ENCODE measurements at regions not wholly inside any gene's neighbourhood (a gene's known extent, or its start where the extent isn't known, plus 50 kb on each side); places are given as distances from the start of the nearest gene placed in this dataset.
"Not testable (repeated sequence)": the region's sequence is repeated elsewhere in the genome, so short reads cannot be mapped to it uniquely, and the experiment has no call there.

- DNase-seq (ENCODE audit: low spot score): no peak
These were observed 251.0 kb upstream of the HDAC4 start for GRCh38 chr2:239651859-239652258.

- DNase-seq (ENCODE audit: low spot score): no peak
These were observed 249.9 kb upstream of the HDAC4 start for GRCh38 chr2:239650674-239651073.

- no peak for DNase-seq (ENCODE audit: low spot score)
These were observed 248.5 kb upstream of the HDAC4 start for GRCh38 chr2:239649309-239649708.

GRCh38 chr2:239648607-239649006 is 247.8 kb upstream of the HDAC4 start:
- no peak for DNase-seq (ENCODE audit: low spot score)

DNA sequence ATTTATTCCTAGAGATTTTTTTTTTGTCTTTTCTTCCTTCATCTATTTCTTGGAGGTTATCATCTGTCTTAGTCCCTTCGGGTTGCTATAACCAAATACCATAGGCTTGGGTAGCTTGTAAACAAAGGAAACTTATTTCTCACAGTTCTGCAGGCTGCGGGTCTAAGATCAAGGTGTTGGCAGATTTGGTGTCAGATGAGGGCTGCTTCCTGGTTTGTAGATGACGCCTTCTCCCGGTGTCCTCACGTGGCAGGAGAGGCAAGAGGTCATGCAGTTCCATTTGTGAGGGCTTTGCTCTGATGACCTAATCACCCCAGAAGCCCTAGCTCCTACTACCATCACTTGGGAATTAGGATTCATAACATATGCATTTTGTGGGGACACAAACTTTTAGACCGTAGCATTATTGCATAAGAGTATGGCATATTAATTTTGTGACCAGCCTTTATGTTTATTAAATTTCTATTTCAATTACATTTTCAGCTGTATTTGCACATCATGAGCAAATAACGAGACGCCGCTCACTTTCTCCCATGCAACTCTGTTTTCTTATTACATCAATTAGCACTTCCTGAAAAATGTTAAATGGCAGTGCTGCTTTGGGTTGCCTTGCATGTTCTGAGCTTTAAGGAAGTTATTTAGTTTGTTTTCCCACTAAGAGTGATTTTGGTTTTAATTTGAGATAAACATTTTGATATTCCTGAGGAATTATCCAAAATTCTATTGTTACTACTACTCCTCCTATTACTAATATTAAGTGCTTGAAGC is 246.4 kb upstream of the HDAC4 start:
- no peak for DNase-seq (ENCODE audit: low spot score)

GRCh38 chr2:239646184-239646583 is 245.4 kb upstream of the HDAC4 start:
- no peak for DNase-seq (ENCODE audit: low spot score)

GRCh38 chr2:239644594-239644993 is 243.8 kb upstream of the HDAC4 start:
- DNase-seq (ENCODE audit: low spot score): not testable (repeated sequence)

DNA sequence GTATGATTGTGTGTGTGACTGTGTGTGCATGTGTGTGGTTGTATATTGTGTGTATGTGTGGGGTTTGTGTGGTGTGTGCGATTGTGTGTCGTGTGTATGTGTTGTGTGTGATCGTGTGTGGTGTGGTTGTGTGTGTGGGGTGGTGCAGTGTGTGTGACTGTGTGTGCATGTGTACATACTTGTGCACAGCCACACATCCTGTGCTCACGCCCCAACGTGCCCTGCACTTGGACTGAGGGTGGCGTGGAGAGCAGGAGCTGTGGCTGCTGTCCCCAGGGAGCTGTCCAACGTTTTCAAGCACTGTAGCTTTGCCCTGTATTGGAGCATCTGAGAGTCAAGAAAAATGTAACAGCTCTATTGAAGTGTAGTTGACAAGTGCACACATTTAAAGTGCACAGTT is 243.2 kb upstream of the HDAC4 start:
- no peak for DNase-seq (ENCODE audit: low spot score)

DNA sequence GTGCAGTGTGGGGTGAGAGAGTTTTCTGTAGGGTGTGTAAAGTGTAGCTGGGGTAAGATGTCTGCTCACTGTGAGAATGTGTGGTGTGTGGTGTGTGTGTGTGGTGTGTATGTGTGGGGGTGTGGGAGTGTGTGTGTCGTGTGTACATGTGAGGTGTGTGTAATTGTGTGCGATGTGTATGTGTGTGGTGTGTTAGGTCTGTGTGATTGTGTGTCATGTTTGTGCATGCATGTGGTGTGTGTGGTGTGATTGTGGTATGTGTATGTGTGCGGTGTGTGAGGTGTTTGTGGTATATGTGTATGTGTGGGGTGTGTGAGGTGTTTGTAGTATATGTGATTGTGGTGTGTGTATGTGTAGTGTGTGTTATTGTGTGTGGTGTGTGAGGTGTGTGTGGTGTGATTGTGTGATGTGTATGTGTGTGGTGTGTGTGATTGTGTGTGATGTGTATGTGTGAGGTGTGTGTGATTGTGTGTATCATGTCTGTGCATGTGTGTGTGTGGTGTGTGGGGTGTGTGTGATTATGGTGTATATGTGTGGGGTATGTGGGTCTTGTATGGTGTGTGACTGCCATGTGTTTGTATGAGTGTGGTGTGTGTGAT is 241.7 kb upstream of the HDAC4 start:
- no peak for DNase-seq (ENCODE audit: low spot score)

DNA sequence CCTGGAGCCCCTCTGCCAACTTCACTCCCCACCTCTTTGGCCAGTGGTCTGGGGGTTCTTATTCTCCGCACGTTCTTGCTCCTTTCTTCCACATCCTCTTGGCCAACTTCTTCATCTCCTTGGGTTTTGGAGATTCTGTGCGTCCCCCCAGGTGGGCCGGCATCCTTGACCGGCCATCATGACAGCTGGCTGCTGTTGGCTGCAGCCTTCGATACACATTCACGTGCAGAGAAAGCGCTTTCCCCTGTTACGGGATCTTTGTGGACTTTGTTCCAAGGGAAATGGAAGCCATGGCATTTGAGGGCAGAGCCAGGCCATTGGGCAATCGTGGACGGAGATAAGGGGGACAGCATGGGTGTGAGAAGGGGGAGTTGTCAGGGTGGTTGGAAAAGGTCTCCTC is 241.1 kb upstream of the HDAC4 start:
- not testable (repeated sequence) for DNase-seq (ENCODE audit: low spot score)

GRCh38 chr2:239640676-239641578 is 240.1 kb upstream of the HDAC4 start:
- DNase-seq (ENCODE audit: low spot score): no peak

DNA sequence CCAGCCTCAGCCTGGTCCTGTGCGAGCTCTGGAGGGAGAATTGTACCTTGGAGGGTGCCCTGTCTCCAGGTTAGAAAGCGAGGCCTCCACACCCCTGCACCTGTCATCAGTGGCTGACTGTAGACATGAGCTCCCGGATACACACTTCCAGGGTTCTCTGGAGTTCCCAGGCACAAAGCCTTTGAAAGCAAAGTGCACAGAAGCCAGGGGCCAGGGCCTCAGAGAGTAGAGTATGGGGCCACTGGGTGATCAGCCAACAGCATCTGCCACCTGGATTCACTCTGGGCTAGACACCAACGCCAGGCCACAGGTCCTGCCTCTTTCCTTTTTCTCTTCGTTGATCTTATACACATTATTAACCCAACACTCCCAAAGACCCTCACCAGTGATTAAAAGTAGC is 239.4 kb upstream of the HDAC4 start:
- DNase-seq (ENCODE audit: low spot score): no peak

- DNase-seq (ENCODE audit: low spot score): no peak
These were observed 238.8 kb upstream of the HDAC4 start for GRCh38 chr2:239639421-239640185.

GRCh38 chr2:239638376-239638775 is 237.6 kb upstream of the HDAC4 start:
- DNase-seq (ENCODE audit: low spot score): no peak

DNA sequence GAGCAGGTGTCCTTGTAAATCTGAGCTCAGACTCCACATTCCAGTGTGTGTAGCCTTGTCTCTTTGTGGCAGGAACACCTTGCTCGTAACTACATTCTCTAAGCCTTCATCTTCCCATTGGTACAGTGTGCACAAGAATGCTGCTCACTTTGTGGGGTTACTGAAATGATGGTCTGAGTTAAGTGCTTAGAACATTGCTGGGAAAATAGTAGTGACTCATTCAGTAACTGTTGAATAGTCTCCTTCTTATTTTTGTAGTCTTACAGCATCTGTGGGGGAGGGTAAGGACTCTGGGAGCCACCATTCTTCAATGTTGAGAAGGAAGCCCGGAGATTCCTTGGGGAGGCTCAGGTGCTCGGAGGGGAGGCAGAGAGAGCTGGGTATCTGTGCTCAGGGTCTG is 236.0 kb upstream of the HDAC4 start:
- DNase-seq (ENCODE audit: low spot score): no peak

- no peak for DNase-seq (ENCODE audit: low spot score)
These were observed 233.9 kb upstream of the HDAC4 start for GRCh38 chr2:239634769-239635168.

- DNase-seq (ENCODE audit: low spot score): no peak
These were observed 229.9 kb upstream of the HDAC4 start for GRCh38 chr2:239630618-239631286.

DNA sequence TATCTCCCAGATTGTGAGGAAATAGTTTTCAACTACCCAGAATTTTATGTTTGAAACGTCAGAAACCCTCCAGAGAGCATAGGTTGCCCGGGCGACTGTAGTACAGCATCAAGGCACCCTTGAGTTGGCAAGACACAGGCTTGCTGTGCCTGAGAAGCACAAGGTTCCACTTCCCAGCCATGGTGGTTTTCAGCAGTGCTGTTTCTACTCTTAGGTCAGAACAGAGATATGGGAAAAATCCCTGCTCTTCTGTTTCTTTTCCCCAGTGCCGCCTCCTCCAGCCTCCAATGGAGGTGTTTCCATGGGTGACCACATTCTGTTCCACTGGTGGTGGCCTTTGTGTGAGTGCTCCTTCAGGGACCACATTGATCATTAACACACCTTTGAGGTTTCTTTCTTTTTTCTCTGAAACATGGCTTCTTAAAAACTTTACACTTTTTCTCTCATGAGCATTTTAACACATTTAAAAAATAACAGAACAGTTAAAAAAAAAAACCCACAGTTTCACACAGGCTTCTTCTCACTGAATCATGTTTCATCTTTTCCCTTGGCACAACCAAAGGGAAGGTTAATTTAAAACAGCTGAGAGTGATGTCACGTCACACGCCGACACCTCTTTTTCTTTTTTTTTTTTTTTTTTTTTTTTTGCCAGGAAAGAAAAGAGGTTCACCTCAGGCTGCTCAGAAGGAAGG is 229.3 kb upstream of the HDAC4 start:
- DNase-seq (ENCODE audit: low spot score): no peak

- no peak for DNase-seq (ENCODE audit: low spot score)
These were observed 226.3 kb upstream of the HDAC4 start for GRCh38 chr2:239626961-239627592.

DNA sequence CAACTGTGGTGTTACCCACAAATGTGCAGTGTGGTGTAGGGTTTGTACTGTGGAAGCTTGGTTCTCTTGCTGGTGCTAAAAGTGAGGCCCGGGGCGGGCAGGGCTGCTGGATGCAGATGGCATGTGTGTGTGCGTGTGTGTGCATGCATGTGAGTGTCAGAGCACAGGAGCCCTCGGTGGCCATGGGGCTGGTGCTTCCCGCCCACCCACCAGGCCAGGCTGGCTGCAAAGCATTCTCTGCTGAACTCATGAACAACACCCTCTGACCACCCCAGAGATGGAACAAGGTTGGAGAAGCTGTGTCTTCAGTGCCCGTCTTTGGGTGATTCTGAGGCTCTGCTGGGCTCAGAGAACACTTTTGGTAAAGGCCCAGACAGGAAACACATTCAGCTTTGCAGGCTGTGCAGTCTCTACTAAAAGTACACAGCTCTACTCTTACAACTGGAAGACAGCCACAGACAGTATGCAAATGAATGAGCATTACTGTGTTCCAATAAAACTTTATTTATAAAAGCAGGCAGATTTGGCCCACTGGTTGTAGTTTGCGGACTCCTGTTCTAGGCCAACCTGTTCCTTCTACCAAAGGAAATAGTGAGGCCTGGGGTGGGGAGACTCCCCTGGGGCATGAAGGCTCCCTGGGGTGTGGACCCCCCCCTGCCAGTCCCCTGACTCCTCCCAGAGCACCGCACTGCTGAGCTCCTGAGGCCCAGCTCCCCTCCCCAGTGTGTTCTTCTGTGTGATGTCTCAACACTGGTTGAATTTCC is 225.3 kb upstream of the HDAC4 start:
- DNase-seq (ENCODE audit: low spot score): no peak
